ENCODE measurements at regions not wholly inside any gene's neighbourhood (a gene's known extent, or its start where the extent isn't known, plus 50 kb on each side); places are given as distances from the start of the nearest gene placed in this dataset.

GRCh38 chr6:195861-196360 lies 96.4 kb upstream of the DUSP22 start:
- TF ChIP-seq CTCF (IDR thresholded peaks at IDR 0.05) (no peak), EZH2 (IDR thresholded peaks at IDR 0.05; ENCODE audit: borderline replicate concordance, insufficient read depth, low read depth, low read length, poor library complexity, severe bottlenecking) (no peak)

Data from B cell (primary cell).